Activated CD4-positive, CD25-positive, alpha-beta regulatory T cell treated with anti-CD3 and anti-CD28 coated beads, Interleukin-2, amount 50 U/mL, for 24 hours (primary cell): ENCODE measurements at regions not wholly inside any gene's neighbourhood (a gene's known extent, or its start where the extent isn't known, plus 50 kb on each side); places are given as distances from the start of the nearest gene placed in this dataset.

Experiments
- ATAC-seq, 2 donors: fragments of 150-1000 bp; cut with Tn5 transposase; one replicate each; pipeline ENCODE4 v1.10.0; 2021; ENCODE audit warnings: mild to moderate bottlenecking in 1 of 2, moderate library complexity in 1 of 2

DNA sequence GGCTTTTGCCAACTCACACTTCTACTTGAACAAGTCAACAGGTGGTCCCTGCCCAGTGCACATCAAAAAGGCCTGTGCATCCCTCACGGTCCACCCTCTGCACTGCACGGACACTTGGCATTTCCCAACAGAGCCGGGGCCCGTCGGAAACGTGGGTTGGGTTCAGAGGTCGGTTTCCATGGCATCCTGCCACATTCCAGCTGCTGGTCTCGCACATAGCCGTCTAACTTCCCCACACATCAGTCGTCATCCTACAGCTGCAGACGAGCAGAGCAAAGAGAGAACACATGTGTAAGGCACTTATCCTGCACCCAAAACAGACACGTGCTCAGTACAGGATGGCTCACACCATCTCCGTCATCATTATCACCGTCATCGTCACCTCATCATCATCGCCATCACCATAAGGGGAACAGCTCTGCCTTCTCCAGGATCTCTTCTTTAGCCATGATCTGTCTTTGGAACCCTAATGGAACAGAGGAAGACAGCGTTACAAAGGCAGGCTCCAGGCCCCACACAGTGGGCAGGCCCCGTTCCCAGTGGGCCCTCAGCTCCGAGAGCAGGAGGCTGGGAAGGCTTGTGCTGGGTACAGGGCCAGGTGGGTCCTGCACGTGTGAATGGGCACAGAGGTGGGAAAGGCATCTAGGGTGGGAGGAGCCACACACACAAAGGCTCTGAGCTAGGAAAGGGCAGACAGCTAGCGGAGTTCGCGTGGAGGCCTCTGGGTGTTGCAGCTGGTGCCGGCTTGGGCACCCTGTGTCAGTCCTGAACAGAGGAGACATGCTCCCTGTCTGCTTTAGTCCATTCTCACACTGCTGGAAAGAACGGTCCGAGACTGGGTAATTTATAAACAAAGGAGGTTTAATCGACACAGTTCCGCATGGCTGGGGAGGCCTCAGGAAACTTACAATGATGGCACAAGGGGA lies 170.8 kb upstream of the SOX1 start:
- ATAC-seq = no peak

DNA sequence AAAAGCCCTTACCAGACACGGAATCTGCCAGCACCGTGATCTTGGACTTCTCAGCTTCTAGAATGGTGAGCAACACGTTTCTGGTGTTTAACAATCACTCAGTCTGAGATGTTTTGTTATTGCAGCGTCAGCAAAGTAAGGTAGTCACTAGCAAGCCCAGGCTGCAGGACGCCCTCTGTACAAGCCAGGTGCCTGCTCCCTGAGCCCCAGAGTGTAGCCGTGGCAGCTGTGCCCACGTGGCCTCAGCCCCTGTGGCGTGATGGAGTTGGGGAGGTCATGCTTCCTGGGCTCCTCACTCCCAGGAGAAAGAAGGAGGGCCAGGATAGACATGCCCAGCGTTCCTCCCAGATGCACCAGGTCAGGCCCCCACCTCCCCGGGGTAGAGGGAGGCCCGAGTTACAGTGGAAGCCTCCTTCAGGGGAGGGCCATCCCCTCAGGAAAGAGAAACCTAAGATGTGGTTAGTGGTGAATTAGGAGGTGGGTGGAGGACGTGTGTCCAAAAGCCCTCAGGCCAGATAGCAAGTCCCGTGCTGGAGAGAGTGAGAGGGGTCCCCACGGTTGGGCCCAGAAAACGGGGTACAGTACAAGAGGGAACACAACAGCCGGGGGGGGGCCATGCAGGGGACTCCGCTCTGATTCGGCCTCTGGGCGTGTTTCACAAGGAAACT lies 169.6 kb upstream of the SOX1 start:
- ATAC-seq = no peak

GRCh38 chr13:111897846-111898215 lies 169.1 kb upstream of the SOX1 start:
- ATAC-seq = no peak

DNA sequence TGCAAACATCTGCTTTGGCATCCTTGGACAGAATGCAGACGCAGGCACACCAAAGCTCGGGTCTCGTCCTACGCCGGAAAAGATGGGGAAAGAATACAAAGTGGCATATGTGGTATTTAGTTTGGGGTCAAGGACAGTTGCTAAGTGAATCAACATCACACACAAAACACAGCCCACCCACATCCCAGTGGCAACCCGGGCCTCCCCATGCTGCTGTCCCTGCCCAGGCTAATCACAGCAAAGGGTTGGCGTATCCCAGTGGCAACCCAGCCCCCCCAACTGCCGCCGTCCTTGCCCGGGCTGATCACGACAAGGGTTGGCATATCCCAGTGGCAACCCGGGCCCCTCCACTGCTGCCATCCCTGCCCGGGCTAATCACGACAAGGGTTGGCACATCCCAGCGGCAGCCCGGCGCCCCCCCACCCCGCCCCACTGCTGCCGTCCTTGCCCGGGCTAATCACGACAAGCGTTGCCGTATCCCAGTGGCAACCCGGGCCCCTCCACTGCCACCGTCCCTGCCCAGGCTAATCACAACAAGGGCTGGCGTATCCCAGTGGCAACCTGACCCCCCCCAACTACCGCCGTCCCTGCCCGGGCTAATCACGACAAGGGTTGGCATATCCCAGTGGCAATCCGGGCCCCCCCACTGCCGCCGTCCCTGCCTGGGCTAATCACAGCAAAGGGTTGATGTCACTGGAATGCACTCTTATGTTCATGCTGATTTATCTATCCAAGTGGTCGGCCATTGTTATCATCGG lies 167.8 kb upstream of the SOX1 start:
- ATAC-seq = no peak

DNA sequence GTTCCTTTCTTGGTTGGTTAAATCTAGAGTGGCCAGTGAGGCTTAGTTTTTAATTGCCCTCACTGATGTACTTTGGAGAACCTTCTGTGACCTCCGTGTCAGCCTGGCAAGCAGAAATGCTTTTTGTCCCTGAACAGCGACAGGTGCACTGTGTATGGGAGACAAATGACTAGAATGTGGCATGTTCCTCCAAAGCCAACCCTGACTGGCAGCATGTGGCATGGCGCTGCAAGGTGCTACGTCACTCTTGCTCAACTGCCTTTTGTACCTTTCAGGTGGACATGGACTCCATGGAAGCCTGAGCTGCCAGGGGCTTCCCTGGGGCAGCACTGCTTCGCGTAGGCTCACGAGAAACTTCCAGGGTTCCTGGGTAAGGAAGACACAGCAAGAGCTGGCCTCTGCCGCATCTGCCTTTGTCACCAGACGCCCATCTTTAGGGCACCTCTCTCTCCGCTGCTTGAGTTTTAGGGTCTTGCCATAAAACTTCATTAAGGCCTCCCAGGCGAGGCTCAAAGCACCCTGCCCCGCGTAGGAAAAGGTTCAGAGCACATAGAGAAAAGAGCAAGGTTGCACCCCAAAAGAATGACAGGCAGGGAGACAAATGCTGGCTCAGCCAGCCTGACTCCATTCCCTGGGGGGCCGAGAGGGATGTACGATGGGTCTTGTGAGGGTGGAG lies 167.1 kb upstream of the SOX1 start:
- ATAC-seq = no peak

GRCh38 chr13:111900390-111901131 lies 166.4 kb upstream of the SOX1 start:
- ATAC-seq = no peak

DNA sequence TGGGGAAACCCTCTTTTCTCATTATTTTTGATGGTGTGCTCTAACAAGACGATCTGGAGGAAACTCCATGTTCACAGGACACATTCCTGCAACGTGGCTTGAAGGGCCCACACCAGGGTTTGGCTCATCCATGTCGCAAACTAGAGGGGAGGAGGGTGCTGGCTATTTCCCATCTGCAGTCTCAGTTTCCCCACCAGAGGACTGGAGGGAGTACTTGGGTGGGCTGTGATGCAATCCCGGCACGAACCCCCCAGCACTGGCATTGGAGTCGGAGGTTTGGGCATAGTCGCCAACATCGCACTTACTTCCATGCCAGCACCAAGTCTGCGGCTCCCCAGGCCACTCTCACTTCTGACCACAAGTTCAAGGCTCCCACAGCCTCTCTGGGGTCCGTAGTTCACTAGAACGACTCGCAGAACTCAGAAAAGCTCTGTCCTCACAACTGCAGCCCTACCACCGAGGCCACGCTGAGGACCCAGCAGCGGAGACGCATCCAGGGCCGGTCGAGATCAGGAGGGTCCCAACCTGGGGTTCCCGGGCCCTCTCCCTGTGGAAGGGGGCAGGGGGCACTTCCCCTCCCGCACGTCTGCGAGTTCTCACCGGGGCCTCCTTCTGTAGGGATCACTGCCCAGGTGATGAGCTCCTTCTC lies 165.6 kb upstream of the SOX1 start:
- no peak for ATAC-seq

DNA sequence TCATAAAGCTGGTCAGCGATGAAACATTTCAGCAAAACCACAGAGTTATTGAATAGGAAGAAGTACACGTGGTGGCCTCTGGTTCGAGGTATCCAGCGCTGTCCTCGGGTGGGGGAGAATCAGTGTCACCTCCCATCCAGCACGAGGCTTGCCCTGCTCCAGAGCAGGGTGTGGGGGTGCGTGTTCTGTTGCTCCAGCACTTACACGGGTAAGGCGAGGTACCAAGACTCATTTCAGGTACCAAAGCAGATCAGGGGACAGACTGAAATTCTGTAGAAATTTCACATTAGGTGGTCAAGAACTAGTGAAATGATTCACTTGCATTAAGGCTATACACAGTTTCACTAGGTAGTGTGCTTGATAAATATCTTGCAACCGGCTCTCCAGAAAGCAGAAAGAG lies 164.2 kb upstream of the SOX1 start:
- no peak for ATAC-seq

DNA sequence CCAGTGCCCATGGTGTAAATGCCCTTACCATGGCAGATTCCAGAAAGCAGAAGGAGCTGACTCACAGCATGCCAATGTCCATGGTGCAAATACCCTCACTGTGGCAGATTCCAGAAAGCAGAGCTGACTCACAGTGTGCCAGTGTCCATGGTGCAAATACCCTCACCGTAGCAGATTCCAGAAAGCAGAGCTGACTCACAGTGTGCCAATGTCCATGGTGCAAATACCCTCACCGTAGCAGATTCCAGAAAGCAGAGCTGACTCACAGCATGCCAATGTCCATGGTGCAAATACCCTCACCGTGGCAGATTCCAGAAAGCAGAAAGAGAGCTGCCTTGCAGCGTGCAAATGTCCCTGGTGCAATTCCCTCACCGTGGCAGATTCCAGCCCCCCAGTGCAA lies 163.8 kb upstream of the SOX1 start:
- ATAC-seq = no peak

- ATAC-seq = no peak
These were observed 162.8 kb upstream of the SOX1 start for GRCh38 chr13:111904166-111904565.

GRCh38 chr13:111904701-111905608 lies 162.0 kb upstream of the SOX1 start:
- no peak for ATAC-seq

GRCh38 chr13:111905609-111905945 lies 161.4 kb upstream of the SOX1 start:
- ATAC-seq = no peak

- no peak for ATAC-seq
These were observed 160.6 kb upstream of the SOX1 start for GRCh38 chr13:111906306-111906705.

- no peak for ATAC-seq
These were observed 160.1 kb upstream of the SOX1 start for GRCh38 chr13:111906816-111907215.

- no peak for ATAC-seq
These were observed 159.5 kb upstream of the SOX1 start for GRCh38 chr13:111907341-111907880.

- ATAC-seq = no peak
These were observed 158.6 kb upstream of the SOX1 start for GRCh38 chr13:111908361-111908760.

GRCh38 chr13:111908981-111909380 lies 158.0 kb upstream of the SOX1 start:
- ATAC-seq = no peak

- ATAC-seq = no peak
These were observed 157.4 kb upstream of the SOX1 start for GRCh38 chr13:111909501-111909900.

DNA sequence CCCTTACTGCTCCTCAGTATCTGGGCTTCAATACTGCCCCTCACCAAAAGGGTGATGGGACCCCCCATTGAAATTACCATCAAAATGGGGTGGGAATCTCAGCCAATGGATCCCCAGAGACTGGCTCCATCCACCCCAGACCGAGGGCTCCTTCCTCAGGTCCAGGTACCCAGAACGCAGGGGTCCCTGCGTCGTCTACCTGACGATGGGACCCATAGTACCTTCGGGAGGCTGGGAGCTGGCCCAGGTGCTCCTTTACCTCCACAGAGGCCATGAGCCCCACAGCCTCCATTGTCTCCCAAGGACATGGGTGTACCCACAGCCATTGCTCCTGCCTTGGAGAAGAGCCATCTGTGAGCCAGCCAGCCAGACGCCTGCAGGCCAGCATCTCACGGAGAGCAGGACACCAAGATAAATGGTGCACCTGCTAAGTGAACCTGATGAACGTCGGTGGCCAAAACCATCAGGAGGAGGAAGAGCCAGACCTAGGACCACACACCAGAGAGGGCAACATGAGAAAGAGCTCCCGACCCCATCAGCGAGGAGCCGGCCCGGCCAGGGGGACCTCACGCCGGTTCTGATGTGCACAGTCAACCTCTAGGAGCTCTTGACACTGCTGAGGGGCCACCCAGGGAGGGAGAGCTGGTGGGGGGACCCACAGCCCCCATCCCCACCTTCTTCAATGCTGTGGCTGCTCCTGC lies 156.8 kb upstream of the SOX1 start:
- no peak for ATAC-seq
